CD14-positive monocyte (primary cell): ENCODE measurements at regions not wholly inside any gene's neighbourhood (a gene's known extent, or its start where the extent isn't known, plus 50 kb on each side); places are given as distances from the start of the nearest gene placed in this dataset.

Experiments used
- DNase-seq, 3 donors: peaks; one replicate each; pipeline ENCODE4 v3.0.0-alpha.2; 2011 to 2022
- H2AFZ ChIP-seq: 2 replicates; pipeline ENCODE4 v1.6.0; 2012; ENCODE audit warnings: mild to moderate bottlenecking, low read depth, low read length, inconsistent platforms; ENCODE audit not compliant: insufficient read depth, poor library complexity, severe bottlenecking
- H3K27ac ChIP-seq, 2 donors: 1 replicate in 1 of 2; 2 replicates in 1 of 2; pipeline ENCODE4 v1.5.1; 2012 to 2013; ENCODE audit warnings: low read length in 2 of 2, control low read depth in 1 of 2, inconsistent platforms in 1 of 2, low read depth in 1 of 2, mild to moderate bottlenecking in 1 of 2
- H3K27me3 ChIP-seq, 2 donors: one replicate each; pipeline versions ENCODE4 v1.6.0 to v1.6.1; 2011 to 2013; ENCODE audit warnings: low read length in 2 of 2; ENCODE audit not compliant: control insufficient read depth in 2 of 2, insufficient read depth in 2 of 2
- H3K36me3 ChIP-seq, 2 donors: replicated peaks in 1 of 2; 1 replicate in 1 of 2; 2 replicates in 1 of 2; pipeline versions ENCODE4 v1.5.1 to v1.6.1; 2012 to 2013; ENCODE audit warnings: low read length in 2 of 2, control low read depth in 1 of 2, inconsistent platforms in 1 of 2, mild to moderate bottlenecking in 1 of 2; ENCODE audit not compliant: insufficient read depth in 2 of 2, control insufficient read depth in 1 of 2
- H3K4me1 ChIP-seq, 2 donors: 1 replicate in 1 of 2; 2 replicates in 1 of 2; pipeline versions ENCODE4 v1.5.1 to v1.6.1; 2012 to 2013; ENCODE audit warnings: low read length in 2 of 2, control low read depth in 1 of 2, inconsistent platforms in 1 of 2, mild to moderate bottlenecking in 1 of 2, moderate library complexity in 1 of 2; ENCODE audit not compliant: insufficient read depth in 2 of 2, control insufficient read depth in 1 of 2
- H3K4me2 ChIP-seq: replicated peaks from 2 replicates; pipeline ENCODE3; 2012; ENCODE audit warnings: low read length, moderate library complexity, mild to moderate bottlenecking; ENCODE audit not compliant: poor library complexity, severe bottlenecking; ENCODE audit errors: extremely low read depth
- H3K4me3 ChIP-seq, 3 experiments: fragments of 200-600 bp in 1 of 3; sonication (generic) in 1 of 3; replicated peaks in 1 of 3; 1 replicate in 2 of 3; 2 replicates in 1 of 3; pipeline ENCODE4 v1.5.1; 2011 to 2013; ENCODE audit warnings: low read length in 3 of 3, mild to moderate bottlenecking in 3 of 3, control low read depth in 2 of 3, low read depth in 2 of 3, inconsistent platforms in 1 of 3, moderate library complexity in 1 of 3
- H3K79me2 ChIP-seq: 2 replicates; pipeline ENCODE4 v1.6.0; 2012; ENCODE audit warnings: mild to moderate bottlenecking, control low read depth, inconsistent platforms, low read length, moderate library complexity; ENCODE audit not compliant: insufficient read depth
- H3K9ac ChIP-seq: 2 replicates; pipeline ENCODE4 v1.6.0; 2017; ENCODE audit warnings: low read length, mild to moderate bottlenecking; ENCODE audit not compliant: insufficient read depth, poor library complexity, severe bottlenecking
- H3K9me3 ChIP-seq, 2 donors: replicated peaks in 1 of 2; 1 replicate in 1 of 2; 2 replicates in 1 of 2; pipeline versions ENCODE4 v1.5.1 to v1.6.1; 2012 to 2013; ENCODE audit warnings: low read length in 2 of 2, control low read depth in 1 of 2; ENCODE audit not compliant: control insufficient read depth in 1 of 2, insufficient read depth in 1 of 2
- H4K20me1 ChIP-seq: 2 replicates; pipeline ENCODE4 v1.6.0; 2012; ENCODE audit warnings: mild to moderate bottlenecking, low read length, control low read depth, moderate library complexity; ENCODE audit not compliant: insufficient read depth
- H3K27ac Mint-ChIP-seq, 7 donors: one replicate each; pipeline ENCODE4 v1.8.0; 2020; ENCODE audit warnings: mild to moderate bottlenecking in 7 of 7, mixed read lengths in 7 of 7, moderate library complexity in 6 of 7, inconsistent platforms in 2 of 7
- H3K27me3 Mint-ChIP-seq, 3 donors: one replicate each; pipeline ENCODE4 v1.8.0; 2021 to 2022; ENCODE audit warnings: low read depth in 3 of 3, mild to moderate bottlenecking in 3 of 3, mixed read lengths in 3 of 3, moderate library complexity in 3 of 3, inconsistent platforms in 1 of 3
- H3K36me3 Mint-ChIP-seq, 2 donors: one replicate each; pipeline ENCODE4 v1.8.0; 2020; ENCODE audit warnings: mixed read lengths in 2 of 2, inconsistent platforms in 1 of 2, mild to moderate bottlenecking in 1 of 2
- H3K4me1 Mint-ChIP-seq: one replicate; pipeline ENCODE4 v1.8.0; 2020; ENCODE audit warnings: mild to moderate bottlenecking, mixed read lengths
- H3K4me3 Mint-ChIP-seq, 2 donors: one replicate each; pipeline ENCODE4 v1.8.0; 2020; ENCODE audit warnings: mild to moderate bottlenecking in 2 of 2, mixed read lengths in 2 of 2, moderate library complexity in 1 of 2
- H3K9me3 Mint-ChIP-seq, 7 donors: one replicate each; pipeline ENCODE4 v1.8.0; 2020 to 2022; ENCODE audit warnings: mixed read lengths in 7 of 7, mild to moderate bottlenecking in 6 of 7, moderate library complexity in 6 of 7, inconsistent platforms in 2 of 7
- CTCF ChIP-seq: fragments of 200-600 bp; IDR thresholded peaks from one replicate; pipeline ENCODE4 v1.8.0; 2022; ENCODE audit warnings: antibody characterized with exemption, mild to moderate bottlenecking
- WGBS: methylation state at CpG from one replicate; pipeline ENCODE4 v1.1.5; 2013; ENCODE audit warnings: missing lambda C conversion rate; ENCODE audit not compliant: insufficient coverage; 5-methylcytosine and 5-hydroxymethylcytosine counted together
- intact Hi-C, 2 donors: fragments of 100-400 bp; cut with micrococcal nuclease; formaldehyde crosslinking; loops; one replicate each; pipeline versions ENCODE4 v1.15.0 to v1.15.1; 2023

DNA sequence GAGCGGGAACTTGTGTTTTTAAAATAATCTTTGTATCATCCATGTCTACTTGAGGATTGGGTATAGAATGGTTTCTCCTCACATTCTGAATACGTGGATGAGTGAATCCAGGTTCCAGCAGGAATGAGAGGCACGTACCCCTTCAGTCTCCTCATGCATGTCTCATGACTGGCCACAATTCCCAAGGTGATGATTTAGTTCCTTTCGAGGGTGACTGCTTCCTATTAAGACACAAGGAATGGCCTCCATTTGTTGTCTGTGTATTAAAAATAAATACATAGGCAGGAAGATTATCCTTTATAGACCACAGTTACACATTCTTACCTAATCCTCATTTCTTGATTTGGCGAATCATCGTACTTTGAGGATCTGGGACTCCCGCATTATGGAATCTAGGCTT lies 217.0 kb upstream of the LRIG1 start:
- no peaks in the 10 kb centered on the region for H3K4me1 ChIP-seq
- no peak overlapping the region for H2AFZ ChIP-seq
- H3K27me3 ChIP-seq, result no peaks in the 10 kb centered on the region
- H3K27ac ChIP-seq, result no peak overlapping the region
- no peak overlapping the region for H3K9ac ChIP-seq
- H3K79me2 ChIP-seq, result no peaks in the 10 kb centered on the region
- Mint-ChIP-seq H3K27ac (no peak overlapping the region), H3K4me1 (no peaks in the 10 kb centered on the region), H3K27me3 (peaks cover 2 to 10% (median 4%) of the 10 kb centered on the region in 3 donors), H3K4me3 (no peak overlapping the region), H3K9me3 (peaks cover 0 to 5% (median 0%) of the 10 kb centered on the region in 7 donors), H3K36me3 (no peaks in the 10 kb centered on the region)
- no peaks in the 10 kb centered on the region for H3K9me3 ChIP-seq
- no peaks in the 10 kb centered on the region for H4K20me1 ChIP-seq
- H3K36me3 ChIP-seq, result no peaks in the 10 kb centered on the region
- no peak overlapping the region for H3K4me3 ChIP-seq
- no peak for DNase-seq
- 94% methylated on average over 3 of the region's 7 CpGs for WGBS
- no peak for TF ChIP-seq CTCF
- intact Hi-C loops, result no loop called here
- H3K4me2 ChIP-seq, result no peak overlapping the region

DNA sequence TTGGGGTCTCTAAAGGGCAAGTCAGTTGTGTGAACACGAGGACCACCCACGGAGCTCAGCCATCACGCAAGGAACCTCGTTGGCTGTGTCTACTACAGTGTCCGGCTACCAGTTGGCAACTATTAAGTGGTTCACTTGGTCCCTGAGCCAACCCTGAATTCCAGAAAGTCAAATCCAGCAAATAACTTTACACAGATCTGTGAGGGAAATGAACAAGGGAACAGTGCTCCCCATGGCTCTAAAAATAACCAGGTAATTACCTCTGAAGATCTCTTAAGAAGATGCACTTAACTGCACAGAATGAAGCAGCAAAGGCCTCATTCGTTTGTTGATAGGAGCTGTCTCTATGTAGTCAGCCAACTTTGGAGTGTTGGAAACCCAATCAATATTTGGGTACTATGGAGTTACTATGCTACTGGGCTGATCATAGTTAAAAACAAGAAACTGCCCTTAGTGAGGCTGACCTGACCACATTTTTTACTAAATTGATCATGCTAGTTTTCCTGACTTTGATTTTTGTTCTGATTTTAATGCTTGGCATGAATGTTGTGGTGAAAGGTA lies 219.1 kb upstream of the LRIG1 start:
- intact Hi-C loops, result no loop called here
- H3K4me3 ChIP-seq, result no peak overlapping the region
- 100% methylated on average over 4 of the region's 6 CpGs for WGBS

More for the DNA sequence above, 219.1 kb upstream of the LRIG1 start:
- H2AFZ ChIP-seq, result no peak overlapping the region
- no peaks in the 10 kb centered on the region for H3K27me3 ChIP-seq
- H3K27ac ChIP-seq, result no peak overlapping the region
- H3K4me2 ChIP-seq, result no peak overlapping the region
- H3K27me3 Mint-ChIP-seq, result peaks cover 0 to 4% (median 3%) of the 10 kb centered on the region in 3 donors
- no peaks in the 10 kb centered on the region for H4K20me1 ChIP-seq
- peaks cover 2% of the 10 kb centered on the region for H3K4me1 Mint-ChIP-seq
- no peak for TF ChIP-seq CTCF
- no peaks in the 10 kb centered on the region for H3K36me3 Mint-ChIP-seq
- no peak overlapping the region for H3K9ac ChIP-seq
- no peaks in the 10 kb centered on the region for H3K9me3 ChIP-seq
- H3K9me3 Mint-ChIP-seq, result peaks cover 0 to 4% (median 0%) of the 10 kb centered on the region in 7 donors
- H3K79me2 ChIP-seq, result no peaks in the 10 kb centered on the region
- DNase-seq, result no peak
- H3K27ac Mint-ChIP-seq, result no peak overlapping the region
- no peaks in the 10 kb centered on the region for H3K36me3 ChIP-seq
- H3K4me3 Mint-ChIP-seq, result no peak overlapping the region
- H3K4me1 ChIP-seq, result no peaks in the 10 kb centered on the region
